Femur (tissue), 1 donor: ENCODE measurements at regions not wholly inside any gene's neighbourhood (a gene's known extent, or its start where the extent isn't known, plus 50 kb on each side); places are given as distances from the start of the nearest gene placed in this dataset.

ENCODE experiments used
- DNase-seq: peaks from one replicate; pipeline ENCODE4 v3.0.0-alpha.2; 2017

DNA sequence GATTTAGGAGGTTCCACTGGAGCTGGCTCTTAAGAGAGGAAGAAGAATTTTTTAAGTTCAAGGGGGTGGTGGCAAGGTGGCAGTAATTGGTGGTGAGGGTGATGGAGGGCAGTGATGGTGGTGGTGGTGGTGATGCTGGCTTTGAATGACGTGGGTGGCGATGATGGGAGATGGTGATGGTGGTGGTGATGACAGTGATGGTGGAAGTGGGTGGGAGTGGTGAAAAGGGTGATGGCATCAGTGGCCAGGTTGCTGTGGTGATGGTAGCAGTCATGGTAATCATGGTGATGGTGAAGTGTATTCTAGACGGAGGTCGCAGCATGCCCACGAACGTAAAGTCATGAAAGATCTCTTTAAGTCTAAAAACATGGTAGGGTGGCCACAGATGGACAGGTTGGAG lies 197.3 kb downstream of the PTEN start:
- no peak for DNase-seq

DNA sequence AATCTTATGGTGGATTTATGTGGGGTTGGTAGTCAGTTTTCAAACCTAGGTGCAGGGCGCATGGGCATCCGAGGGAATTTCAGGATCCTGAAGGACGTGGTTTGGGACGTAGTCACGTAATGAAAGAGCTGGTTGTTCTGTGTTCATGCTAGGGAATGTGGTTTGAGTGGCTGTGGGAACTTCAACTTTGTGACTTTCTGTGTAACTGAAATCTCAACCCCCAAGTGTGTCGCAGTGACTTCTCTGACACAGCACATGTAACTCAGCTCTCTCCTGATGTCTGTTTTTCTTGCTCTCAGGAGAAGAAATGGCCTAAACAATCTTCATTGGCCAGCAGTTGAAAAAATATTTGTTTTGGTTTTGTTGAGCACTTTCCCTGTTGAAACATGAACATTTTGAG lies 199.0 kb downstream of the PTEN start:
- no peak for DNase-seq

DNA sequence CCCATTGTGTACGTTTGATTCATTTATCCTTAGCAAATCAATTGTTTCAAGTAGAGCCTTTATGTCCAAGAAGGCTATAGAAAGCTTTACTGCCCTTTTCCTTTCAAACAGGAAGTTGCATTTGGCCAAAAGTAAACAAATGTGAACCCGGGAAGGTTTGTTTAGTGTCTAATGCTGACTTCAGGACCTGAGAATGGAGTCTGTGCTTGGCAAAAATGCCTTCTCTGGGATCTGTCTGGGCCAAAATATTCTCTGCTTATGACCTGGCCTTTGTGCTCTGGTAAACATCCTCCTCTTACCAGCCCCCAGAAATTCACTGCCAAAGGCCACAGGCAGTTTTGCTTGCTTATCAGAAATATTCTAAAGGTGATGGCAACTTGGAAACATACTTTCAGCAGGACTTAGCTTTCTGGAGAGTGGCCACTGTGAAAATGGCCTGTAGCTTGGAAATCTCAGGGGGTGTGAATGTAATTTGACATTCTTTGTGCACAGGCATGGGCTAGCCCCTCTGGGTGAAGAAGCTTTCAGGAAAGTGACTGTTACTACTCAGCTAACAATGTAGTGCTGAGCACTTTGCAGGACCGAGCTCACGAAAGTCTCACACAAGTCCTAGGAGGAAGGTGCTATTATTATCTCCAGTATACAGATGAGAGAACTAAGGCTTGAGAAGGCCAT lies 199.5 kb downstream of the PTEN start:
- no peak for DNase-seq

DNA sequence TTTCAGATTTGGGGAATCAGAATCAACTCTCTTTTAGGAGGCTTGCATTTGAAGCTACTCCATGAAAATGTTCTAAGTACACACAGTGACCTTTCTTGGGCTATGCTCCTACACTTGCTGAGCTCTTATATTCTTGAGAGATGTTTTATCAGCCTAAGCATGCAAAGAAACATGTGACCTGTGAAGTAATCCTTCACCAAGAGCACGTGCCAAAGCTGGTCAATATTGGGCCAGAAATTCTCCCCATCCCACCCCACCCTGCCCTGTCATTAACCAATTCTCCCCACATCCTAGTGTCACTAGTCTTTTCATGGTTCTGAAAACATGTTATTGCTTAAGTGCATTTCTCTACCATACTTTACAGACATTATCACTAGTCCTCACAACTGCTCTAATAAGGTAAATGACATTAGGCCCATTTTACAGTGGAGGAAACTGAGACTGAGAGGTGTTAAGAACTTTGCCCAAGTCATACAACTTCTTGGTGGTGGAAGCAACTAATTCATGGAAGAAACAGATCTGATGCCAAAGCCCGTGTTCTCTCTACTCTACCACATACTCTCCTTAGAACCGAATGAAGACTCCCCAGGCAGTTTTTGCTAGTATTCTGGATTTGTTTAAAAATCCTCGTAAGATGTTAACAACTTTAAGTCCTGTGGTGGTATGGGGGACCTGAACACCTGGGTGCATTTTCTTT lies 200.6 kb downstream of the PTEN start:
- no peak for DNase-seq

DNA sequence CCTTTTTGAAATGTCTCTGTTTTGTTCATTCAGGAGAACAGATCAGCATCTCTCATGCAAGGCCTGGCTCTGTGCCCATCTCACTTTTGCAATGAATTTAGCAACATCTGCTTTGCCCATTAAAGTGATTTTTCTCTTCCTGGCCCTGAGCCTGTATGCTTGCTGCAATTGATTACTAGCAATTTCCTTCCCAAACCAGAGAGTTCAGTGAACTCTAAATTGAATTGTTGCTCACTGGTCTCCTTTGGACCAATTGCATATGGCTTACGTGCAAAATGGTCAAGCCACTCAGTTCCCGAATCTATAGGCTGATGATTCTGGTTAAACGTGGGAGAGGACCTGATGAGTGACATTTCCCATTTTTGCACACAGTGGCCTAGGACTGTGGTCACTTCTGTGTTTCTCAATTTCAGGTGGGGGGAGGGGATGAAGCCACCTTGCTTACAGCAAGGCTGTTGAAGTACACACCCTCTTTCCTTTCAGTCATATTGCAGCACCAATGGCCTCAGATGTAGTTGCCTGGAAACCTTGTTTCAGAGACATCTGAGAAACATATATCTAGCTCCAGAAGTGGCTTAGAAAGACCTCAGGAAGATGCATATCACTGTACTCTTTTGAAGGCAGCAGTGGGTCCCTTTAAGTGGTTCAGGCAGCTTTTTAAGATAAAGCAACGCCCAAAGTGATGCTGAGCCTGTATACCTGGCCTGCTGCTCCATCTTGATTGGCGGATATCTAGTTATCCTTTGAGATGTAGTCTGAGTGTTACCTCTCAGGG lies 201.4 kb downstream of the PTEN start:
- peak; percentile 74 for DNase-seq

DNA sequence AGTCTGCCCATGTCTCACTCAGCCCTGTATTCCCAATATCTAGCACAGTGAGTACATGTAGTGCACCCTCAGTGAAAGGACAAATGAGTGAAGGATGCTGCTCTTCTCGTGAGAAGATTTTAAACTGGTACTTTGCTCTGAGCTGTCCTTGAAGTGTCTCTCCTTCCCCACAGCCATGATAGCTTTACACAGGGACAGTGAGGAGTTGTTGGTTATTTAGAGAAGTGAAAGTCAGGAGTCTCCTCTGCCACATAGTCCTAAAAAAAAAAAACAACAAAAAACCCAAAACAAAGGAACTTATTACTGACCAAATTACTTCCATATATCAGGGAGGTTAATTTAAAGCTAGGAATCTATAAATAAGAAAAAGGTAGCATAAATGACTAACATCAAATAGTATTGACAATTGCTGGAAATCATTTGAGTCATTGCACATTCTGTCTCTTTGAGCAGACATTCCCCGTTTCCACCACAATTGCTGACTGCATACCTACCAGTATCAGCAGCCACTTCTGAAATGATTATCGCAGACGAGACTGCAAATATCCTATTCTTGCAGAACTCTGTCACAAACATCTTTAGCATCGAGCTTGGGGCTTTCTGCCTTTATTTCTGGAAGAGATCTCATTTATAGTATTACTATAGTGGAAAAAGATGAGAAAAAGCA lies 202.1 kb downstream of the PTEN start:
- DNase-seq, result no peak

DNA sequence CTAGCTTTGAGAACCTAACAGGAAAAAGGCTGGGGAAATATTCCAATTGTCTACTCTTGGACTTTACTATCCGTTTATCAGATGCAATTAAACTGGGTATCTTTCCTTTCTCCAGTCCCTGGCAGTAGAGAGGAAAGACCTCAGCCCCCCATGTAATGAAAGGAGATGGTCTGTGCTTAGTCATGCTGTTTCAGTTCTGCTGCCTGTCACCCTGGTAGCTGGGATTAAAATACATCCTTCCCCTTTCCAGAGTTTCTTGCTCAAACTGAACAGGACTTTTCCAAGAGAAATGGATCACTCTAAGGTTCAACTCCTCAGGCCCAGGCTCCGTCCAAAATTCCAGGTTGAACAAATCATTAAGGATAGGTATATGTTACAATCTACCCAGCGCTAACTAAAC lies 202.9 kb downstream of the PTEN start:
- DNase-seq, result no peak

DNA sequence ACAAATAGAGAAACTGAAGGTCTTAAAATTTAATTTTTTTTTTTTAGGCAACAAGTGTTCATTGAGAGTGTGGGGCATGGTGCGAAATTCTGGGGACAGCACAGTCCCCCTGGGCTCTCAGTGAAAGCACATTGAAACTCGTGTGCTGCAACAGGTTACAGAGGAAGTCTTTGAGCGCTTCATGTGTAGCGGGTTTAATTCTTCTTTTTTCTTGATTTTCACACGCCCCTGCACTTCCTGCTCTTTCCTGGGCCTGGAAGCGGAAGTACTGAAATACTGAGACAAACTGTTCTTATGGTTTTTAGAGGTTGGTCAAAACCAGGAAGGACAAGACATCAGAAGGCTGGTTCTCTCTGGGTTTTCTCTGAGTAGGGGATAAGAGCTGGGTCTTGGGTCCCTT lies 203.5 kb downstream of the PTEN start:
- no peak for DNase-seq

DNA sequence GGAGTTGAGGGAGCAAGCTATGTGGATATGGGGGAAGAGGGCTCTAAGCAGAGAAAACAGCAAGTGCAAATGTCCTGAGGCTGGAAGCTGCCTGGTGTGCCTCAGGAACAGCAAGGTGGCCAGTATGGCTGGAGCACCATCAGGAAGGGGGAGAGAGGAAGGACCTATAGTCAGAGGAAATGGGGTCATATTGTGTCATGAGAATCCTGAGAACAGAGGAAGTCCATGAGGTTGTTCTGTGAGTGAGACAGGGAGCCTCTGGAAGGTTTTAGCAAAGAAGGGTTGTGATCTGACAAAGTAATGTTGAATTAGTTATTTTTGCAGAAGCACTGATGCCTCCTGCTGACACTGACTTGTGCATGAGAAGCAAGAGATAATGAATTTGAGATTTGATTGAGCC lies 204.3 kb downstream of the PTEN start:
- no peak for DNase-seq

DNA sequence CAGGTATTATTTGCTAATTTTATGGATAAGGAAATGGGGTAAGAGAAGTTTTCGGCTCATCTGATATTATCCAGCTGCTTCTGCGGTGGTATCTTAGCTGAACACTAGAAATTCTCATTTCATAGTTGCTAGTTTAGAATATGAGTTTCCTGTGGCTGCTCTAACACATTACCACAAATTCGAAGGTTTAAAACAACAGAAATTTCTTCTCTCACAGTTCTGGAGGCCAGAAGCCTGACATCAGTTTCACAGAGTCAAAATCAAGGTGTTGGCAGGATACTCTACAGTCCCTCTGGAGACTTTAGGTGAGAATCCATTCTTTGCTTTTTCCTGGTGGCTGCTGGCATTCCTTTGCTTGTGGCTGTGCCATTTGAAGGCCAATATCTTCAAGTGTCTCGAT lies 205.9 kb downstream of the PTEN start:
- no peak for DNase-seq

DNA sequence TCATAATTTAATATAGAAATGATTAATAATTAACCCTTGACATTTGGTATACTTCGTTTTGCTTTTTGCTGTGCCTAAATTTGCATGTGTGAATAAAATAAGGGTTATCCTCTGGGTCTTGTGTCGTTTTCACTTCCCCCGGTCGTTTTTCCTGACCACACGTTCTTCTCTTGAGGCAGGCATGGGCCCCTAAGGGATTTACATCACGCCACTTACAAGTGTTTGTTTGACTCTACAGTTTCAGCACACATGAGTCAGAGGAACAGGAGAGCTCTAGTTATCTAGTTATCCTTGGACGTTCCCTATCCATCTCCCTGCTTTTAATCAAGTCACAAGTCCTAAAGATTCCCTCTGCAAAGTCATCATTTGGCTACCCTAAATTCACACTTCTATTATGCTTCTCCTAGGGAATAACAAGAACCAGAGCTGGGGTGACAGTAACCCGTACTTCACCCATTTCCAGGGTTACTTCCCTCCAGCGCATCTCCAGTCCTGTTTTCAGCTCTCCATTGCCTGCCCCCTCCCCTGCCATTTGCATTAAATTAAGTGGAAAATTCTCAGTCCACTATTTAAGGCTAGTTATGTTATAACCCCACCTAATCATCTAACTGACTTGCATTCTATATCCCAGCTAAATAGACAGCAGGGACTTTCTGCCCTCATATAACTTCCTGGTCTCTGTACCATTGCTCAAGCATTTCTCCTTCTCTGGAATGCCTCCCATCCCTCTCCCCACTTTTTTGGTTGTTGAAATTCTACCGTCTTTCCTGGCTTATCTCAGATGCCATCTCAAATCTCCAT lies 206.9 kb downstream of the PTEN start:
- no peak for DNase-seq

DNA sequence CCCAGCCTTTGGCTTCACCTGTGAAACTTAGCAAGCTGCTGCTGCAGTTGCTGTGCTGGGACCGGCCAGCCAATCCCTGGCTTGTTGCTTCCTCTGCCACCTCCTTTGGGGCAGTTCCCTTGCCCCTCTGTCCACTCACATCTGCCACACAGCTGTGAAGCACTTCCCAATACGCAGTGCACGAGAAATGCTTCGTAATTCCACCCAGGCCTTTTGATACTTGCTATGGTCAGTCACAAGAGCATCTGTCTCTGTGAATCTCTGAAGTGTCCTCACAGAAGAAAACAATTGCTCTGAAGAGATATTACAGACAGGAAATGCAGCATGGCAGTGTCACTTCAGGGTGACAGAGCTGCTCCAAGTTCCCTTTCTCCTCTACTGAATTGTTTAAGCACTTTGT lies 208.5 kb downstream of the PTEN start:
- DNase-seq, result no peak

DNA sequence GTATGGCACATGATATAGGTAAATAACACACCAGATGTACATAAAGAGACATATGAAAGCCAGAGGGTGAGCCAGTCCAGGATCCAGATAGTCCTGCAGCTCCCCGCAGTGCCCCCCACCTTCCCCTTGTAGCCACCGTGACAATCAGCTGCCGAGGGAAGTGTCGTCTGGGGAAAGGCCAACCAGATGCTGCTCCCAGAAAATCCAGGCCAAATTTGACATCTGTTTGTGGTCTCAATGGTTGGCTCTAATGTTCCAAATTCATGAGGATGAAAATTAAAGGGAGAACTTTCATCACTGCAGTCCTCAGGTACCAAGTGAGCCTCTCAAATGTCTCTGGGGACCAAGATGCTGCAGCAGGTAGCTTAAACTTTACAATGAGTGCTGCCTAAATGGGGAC lies 210.3 kb downstream of the PTEN start:
- no peak for DNase-seq

DNA sequence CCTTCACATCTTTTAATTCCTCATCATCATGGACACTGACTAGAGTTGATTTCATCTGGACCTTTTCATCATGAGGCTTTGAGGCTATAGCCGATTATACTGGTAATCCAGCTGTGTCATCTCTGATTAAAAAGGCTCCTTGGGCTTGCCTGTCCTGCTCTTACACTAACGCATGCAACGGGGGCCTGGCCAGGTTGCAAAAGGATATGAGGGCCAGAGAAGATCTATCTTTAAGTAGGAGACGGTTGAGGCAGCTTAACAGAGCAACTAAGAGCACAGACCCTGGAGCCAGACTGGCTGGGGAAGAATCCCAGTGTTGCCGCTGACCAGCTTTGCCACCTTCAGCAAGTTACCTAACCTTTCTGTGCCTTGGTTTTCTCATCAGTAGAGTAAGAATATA lies 211.5 kb downstream of the PTEN start:
- no peak for DNase-seq

DNA sequence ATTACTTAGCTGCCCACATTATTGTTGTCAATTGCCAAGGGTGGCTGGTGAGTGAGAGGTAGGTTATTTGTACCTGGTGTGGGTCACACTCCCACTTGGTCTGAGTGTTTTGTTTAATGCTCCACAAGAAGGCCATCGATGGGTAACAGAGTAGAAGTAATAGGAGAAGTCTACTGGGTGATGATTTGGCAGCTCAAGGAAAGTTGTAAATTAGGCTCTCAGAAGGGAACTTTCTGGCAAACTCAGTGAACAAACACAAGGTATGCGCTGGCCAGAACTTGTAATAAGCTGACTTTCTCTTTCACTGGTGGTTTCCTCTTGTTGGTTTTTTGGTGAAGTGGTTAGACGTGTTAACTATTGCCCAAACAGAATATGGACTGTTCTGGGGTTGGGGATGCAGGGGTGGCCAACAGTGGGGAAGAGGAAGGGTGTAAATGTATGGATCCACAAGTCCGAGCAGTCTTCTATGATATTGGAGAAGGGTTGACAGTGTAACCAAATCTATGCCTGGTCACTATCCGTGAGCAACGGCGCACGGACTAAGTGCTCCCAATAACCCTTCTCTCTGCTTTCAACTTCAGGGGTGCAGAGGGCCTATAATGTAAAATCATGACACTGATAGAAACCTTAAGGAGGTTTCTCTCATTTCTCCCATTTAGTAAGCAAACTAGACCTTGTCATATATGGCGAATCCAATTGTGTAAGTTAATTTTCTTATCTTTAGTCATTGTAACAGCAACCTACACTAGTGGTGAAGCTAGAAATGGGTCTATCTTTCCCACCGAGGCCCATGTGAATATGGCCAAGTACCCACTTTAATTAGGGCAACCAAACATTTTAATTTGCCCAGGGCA lies 212.8 kb downstream of the PTEN start:
- DNase-seq, result no peak

DNA sequence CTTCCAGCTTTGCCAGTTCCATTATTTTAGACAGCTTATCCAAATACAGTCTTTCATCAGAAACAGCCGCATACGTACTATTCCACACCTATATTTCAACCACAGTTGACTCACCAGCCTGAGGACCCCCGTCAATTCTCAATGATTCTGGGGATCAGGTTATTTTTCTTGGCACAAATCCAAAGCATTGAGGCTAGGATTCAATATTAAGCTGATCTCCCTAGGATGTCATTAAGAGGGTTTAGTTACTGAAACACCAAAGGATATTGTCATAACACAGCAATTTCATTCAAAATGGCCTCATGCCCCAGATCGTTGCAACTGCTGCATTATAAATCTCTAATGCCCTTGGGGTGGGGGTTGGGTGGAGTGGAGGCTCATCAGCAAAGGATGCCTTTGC lies 214.6 kb downstream of the PTEN start:
- DNase-seq, result no peak

DNA sequence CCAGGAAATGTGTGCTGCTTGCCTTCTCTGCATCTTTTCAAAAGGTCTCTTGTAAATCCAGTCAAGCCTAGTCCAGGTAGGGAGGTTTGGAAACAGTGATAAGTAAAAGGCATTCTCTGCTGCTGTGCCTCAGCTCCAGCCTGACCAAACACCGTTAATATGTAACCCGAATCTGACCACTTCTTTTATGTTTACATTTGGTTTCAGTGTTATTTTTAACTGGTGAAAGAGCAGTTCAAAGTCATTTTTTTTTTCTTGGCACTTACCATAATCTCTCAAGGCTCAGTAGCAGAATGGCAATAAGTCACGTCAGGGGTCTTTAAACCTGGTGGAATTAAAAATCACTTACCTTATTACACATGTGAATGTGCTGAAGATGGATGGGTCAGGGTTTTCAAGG lies 216.8 kb downstream of the PTEN start:
- no peak for DNase-seq

DNA sequence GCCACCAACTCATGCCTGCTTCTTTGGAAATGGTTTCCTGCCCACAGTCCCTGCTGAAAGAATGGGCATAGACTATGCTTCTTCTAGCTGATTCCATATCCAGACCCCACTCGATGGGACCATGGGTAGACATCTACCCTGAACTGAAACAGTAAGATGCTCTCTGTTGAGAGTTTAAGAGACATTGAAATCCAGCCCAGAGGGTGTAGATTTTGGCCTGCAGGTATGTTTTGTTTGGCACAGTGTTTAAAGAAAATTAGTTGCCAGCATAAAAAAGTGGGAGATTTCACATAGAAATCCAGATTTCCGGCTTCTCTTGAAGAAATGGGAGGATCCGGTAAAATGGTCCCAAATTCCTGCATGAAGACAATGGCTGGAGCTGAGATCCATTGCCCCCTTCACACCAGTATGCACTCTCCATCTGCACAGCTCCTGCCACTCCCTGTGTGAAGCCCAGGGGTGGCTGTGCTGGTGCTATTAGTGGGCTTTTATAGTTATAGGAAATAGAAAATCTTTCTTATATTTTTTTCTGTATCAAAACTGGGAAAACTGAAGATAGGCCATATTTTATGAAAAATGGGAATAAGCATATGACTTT lies 218.1 kb downstream of the PTEN start:
- no peak for DNase-seq

DNA sequence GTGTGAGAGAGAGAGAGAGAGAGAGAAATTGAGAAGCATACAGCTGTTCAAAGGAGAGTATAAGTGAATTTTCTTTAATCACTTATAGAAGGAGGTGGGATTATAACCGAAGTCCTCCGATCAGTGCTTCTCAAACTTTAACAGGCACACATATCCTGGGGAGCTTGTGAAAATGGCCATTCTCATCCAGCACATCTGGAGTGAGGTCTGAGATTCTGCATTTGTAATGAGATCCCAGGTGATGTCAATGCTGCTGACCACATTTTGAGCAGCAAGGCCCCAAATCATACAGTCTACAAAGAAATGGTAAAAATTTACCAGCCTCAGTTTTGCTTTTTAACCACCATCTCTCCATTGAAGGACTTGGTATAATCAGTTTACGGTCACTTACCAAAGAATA lies 219.0 kb downstream of the PTEN start:
- no peak for DNase-seq

DNA sequence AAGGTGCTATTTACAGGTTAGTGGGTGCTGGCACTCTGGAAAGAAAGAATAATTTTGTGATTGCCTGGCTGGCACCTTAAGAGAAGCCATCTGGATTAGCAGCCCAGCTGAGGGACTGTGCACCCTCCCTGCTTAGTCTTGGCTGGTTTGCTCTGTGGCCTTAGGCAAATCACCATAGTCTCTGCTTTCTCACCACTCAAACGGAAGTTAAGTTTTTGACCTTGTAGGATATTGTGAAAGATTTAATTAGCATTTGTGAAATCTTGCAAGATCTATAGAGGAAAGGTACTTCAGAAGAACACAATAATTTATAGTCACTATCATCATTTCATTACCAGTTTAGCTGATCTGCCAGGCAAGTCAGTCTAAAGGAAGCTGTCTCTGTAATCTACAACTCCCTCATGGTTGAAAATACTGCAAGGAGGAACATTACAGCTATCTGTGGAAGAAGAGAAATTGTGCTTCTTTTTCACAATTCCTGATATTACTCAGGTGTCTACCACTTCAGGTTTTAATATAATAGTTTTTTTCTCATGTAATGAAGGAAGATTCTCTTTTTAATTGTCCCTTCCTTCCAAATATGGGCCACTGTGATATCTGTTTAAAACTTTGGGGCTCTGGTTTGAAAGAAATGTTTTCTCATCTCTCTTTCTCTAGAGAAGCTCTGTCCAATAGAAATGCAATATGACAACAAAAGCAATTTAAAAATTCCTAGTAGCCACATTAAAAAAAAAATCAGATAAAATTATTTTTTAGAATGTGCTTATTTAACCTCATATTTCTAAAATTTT lies 219.6 kb downstream of the PTEN start:
- DNase-seq, result no peak

DNA sequence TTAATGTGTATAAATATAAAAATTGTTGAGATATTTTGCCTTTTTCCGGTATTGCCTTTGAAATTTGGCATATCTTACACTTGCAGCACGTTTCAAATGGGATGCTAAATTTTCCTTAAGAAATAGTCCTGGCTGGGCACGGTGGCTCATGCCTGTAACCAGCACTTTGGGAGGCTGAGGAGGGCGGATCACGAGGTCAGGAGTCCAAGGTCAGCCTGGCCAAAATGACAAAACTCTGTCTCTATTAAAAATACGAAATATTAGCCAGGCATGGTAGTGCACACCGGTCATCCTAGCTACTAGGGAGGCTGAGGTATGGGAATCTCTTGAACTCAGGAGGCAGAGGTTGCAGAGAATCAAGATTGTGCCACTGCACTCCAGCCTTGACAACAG lies 220.2 kb downstream of the PTEN start:
- DNase-seq, result no peak
